ENCODE measurements at regions not wholly inside any gene's neighbourhood (a gene's known extent, or its start where the extent isn't known, plus 50 kb on each side); places are given as distances from the start of the nearest gene placed in this dataset.

DNA sequence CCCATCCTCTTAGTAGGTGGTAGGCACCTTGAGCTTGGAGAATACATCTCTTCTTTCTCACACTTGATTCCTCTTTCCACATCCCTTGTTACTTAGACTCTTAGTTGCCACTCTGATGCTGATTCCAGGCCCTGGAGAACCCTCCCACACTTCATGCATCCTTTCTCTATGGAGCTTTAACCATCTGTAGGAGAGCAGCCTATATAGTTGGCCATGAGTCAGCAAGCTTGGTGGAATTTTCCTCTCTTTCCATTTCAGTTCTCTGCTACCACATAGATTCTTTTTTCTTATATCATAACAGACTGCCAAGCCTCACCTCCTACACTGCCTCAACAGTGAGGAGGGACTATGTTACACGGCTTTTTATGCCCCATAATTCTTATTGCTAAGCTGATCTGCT lies 851.6 kb upstream of the CDH2 start:
- ATAC-seq = no peak
- TF ChIP-seq POLR2A (IDR thresholded peaks at IDR 0.05) = no peak
- TF ChIP-seq, protein P1, sequence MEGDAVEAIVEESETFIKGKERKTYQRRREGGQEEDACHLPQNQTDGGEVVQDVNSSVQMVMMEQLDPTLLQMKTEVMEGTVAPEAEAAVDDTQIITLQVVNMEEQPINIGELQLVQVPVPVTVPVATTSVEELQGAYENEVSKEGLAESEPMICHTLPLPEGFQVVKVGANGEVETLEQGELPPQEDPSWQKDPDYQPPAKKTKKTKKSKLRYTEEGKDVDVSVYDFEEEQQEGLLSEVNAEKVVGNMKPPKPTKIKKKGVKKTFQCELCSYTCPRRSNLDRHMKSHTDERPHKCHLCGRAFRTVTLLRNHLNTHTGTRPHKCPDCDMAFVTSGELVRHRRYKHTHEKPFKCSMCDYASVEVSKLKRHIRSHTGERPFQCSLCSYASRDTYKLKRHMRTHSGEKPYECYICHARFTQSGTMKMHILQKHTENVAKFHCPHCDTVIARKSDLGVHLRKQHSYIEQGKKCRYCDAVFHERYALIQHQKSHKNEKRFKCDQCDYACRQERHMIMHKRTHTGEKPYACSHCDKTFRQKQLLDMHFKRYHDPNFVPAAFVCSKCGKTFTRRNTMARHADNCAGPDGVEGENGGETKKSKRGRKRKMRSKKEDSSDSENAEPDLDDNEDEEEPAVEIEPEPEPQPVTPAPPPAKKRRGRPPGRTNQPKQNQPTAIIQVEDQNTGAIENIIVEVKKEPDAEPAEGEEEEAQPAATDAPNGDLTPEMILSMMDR (IDR thresholded peaks at IDR 0.05) = no peak
- intact Hi-C loops (cut with DNase I) = no loop called here

DNA sequence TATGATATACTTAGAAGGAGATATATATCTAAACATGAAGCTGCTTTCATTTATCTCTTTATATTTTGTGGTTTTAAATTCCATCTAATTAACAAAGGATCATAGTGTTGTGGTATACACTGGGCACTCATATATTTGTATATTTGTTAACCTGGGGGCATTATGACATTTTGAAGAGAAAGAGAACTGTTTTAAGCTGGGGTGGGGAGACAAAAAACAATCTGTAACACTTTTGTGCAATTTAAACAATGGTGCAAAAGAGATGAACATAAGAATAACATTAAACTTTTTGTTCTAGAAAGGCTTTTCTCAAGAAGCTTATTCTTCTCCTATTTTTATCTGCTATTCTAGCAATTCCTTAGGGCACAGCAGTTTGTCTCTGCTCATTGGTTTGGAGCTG lies 842.0 kb upstream of the CDH2 start:
- no peak overlapping the region for H3K4me3 ChIP-seq
- ATAC-seq = no peak
- no peak for DNase-seq
- H3K27me3 ChIP-seq = no peaks in the 10 kb centered on the region
- H3K4me1 ChIP-seq = no peaks in the 10 kb centered on the region
- H3K36me3 ChIP-seq (replicated peaks in 1 of 2; ENCODE audit: insufficient read depth in 1 of 2, low read depth in 2 of 2) = no peaks in the 10 kb centered on the region
- no peak overlapping the region for H3K27ac ChIP-seq
- intact Hi-C loops (cut with DNase I) = no loop called here
- no peaks in the 10 kb centered on the region for H3K9me3 ChIP-seq
- TF ChIP-seq, protein P1 (IDR thresholded peaks at IDR 0.05) = no peak
- TF ChIP-seq POLR2A (IDR thresholded peaks at IDR 0.05) = no peak

More for the DNA sequence above, 851.6 kb upstream of the CDH2 start:
- H3K9me3 ChIP-seq = no peaks in the 10 kb centered on the region
- H3K27me3 ChIP-seq = no peaks in the 10 kb centered on the region
- no peaks in the 10 kb centered on the region for H3K36me3 ChIP-seq (replicated peaks in 1 of 2; ENCODE audit: insufficient read depth in 1 of 2, low read depth in 2 of 2)
- H3K4me1 ChIP-seq = no peaks in the 10 kb centered on the region
- no peak overlapping the region for H3K4me3 ChIP-seq
- 36 to 38% methylated on average over 1 of the region's 1 CpG for WGBS, 2 donors
- no peak for DNase-seq
- no peak overlapping the region for H3K27ac ChIP-seq

DNA sequence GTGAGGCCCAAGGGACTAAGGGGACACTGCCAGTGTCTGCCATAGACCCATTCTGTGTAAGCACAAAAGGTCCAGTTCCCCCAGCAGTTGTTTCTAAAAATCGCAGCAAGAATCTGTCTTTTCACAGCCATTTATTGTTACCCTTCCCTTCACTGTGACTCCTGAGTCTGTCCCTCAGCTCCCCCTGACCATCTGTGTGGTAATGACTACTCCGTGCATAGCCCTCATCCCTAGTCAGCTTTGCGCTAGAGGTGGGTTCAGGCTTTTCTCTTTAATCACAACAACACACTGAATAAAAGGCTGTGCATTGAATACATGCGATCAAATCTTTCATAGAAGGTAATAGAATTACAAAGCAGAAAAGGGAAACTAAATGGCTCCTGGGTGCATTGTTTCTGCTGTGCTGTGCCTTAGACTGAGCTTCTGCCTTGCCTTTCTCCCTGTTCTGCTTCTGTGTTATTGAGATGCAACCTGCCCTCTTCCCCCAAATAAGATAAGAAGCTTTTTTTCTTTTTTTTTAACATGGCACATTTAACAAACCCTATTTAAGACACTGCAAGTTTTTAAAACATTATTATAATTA lies 836.0 kb upstream of the CDH2 start:
- no peaks in the 10 kb centered on the region for H3K9me3 ChIP-seq
- ATAC-seq (no peak), DNase-seq (no peak)
- no peak overlapping the region for H3K4me3 ChIP-seq
- 64 to 78% methylated on average over 4 of the region's 4 CpGs for WGBS, 2 donors
- no peaks in the 10 kb centered on the region for H3K36me3 ChIP-seq (replicated peaks in 1 of 2; ENCODE audit: insufficient read depth in 1 of 2, low read depth in 2 of 2)
- intact Hi-C loops (cut with DNase I) = no loop called here
- H3K27me3 ChIP-seq = no peaks in the 10 kb centered on the region
- TF ChIP-seq, protein P1 (IDR thresholded peaks at IDR 0.05) = no peak
- TF ChIP-seq POLR2A (IDR thresholded peaks at IDR 0.05) = no peak
- H3K4me1 ChIP-seq = no peaks in the 10 kb centered on the region
- no peak overlapping the region for H3K27ac ChIP-seq

DNA sequence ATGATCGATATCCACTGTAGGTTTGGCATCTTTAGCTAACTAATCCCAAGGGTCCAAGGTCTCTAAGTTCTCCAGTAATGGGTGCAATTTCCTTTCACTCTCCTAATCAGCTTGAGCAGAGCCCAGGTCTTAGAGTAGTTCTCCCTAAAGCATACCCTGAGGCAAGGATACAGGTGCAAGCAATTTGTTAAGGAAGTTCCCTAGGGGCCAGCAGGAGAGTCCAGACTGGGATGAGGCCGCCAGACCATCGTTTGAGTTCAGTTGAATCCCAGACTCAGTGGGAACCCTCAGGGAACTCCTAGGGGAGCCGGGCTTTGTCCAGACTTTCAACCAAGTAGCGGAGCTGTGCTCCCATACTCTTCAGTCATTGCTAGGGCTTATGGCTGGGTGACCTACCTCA lies 835.4 kb upstream of the CDH2 start:
- no peaks in the 10 kb centered on the region for H3K27me3 ChIP-seq
- intact Hi-C loops (cut with DNase I) = no loop called here
- 71 to 73% methylated on average over 1 to 5 of the region's 5 CpGs for WGBS, 2 donors
- ATAC-seq (no peak), DNase-seq (no peak)
- no peaks in the 10 kb centered on the region for H3K36me3 ChIP-seq (replicated peaks in 1 of 2; ENCODE audit: insufficient read depth in 1 of 2, low read depth in 2 of 2)
- no peaks in the 10 kb centered on the region for H3K9me3 ChIP-seq
- TF ChIP-seq, protein P1 (IDR thresholded peaks at IDR 0.05) = no peak
- TF ChIP-seq POLR2A (IDR thresholded peaks at IDR 0.05) = no peak
- no peaks in the 10 kb centered on the region for H3K4me1 ChIP-seq
- no peak overlapping the region for H3K27ac ChIP-seq
- H3K4me3 ChIP-seq = no peak overlapping the region

DNA sequence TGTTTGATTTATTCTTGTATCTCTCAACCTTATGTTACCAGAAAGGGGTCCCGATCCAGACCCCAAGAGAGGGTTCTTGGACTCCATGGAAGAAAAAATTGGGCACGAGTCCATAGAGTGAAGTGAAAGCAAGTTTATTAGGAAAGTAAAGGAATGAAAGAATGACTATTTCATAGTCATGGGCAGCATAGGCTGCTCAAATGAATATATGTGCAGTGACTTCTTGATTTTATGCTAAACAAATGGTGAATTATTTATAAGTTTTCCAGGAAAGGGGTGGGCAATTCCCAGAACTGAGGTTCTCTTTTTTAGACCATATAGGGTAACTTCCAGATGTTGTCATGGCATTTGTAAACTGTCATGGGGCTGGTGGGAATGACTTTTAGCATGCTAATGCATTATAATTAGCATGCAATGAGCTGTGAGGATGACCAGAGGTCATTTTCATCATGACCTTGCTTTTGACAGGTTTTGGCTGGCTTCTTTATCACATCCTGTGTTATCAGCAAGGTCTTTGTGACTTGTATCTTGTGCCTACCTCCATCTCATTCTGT lies 832.4 kb upstream of the CDH2 start:
- no peak for DNase-seq
- ATAC-seq = no peak
- Histone ChIP-seq H3K9me3 (no peaks in the 10 kb centered on the region), H3K36me3 (replicated peaks in 1 of 2; ENCODE audit: insufficient read depth in 1 of 2, low read depth in 2 of 2) (no peaks in the 10 kb centered on the region), H3K4me1 (no peaks in the 10 kb centered on the region), H3K27me3 (no peaks in the 10 kb centered on the region), H3K4me3 (no peak overlapping the region), H3K27ac (no peak overlapping the region)
- WGBS, 2 donors = 55 to 56% methylated on average over 2 of the region's 2 CpGs
- intact Hi-C loops (cut with DNase I) = no loop called here
- TF ChIP-seq POLR2A (IDR thresholded peaks at IDR 0.05) = no peak
- TF ChIP-seq, protein P1 (IDR thresholded peaks at IDR 0.05) = no peak

Measured in body of pancreas (tissue), 4 donors.